Cerebellar nuclear complex (tissue), 1 donor: ENCODE measurements at regions not wholly inside any gene's neighbourhood (a gene's known extent, or its start where the extent isn't known, plus 50 kb on each side); places are given as distances from the start of the nearest gene placed in this dataset.

Experiments used
- DNase-seq, 2 experiments: peaks; one replicate each; lab custom pipeline; 2025; lab: John Stamatoyannopoulos, UW

GRCh38 chr22:22744412-22745224 lies 100.2 kb downstream of the GGTLC2 start:
- DNase-seq, result no peak

GRCh38 chr22:22745225-22746060 lies 101.0 kb downstream of the GGTLC2 start:
- DNase-seq, result no peak

- no peak for DNase-seq
Measured at GRCh38 chr22:22746061-22746962, 101.9 kb downstream of the GGTLC2 start.

- peak; percentile 23 to 66 for DNase-seq
Measured at GRCh38 chr22:22746963-22747933, 102.8 kb downstream of the GGTLC2 start.

- DNase-seq, result no peak
Measured at GRCh38 chr22:22748297-22748743, 103.9 kb downstream of the GGTLC2 start.

- DNase-seq, result peak; percentile 20 to 24
Measured at GRCh38 chr22:22748756-22749155, 104.3 kb downstream of the GGTLC2 start.

- DNase-seq, result no peak
Measured at GRCh38 chr22:22749167-22749758, 104.8 kb downstream of the GGTLC2 start.

GRCh38 chr22:22750335-22751042 lies 106.1 kb downstream of the GGTLC2 start:
- DNase-seq, result no peak

- DNase-seq, result no peak
Measured at GRCh38 chr22:22751043-22751603, 106.7 kb downstream of the GGTLC2 start.

- DNase-seq, result no peak
Measured at GRCh38 chr22:22752199-22752555, 107.8 kb downstream of the GGTLC2 start.

GRCh38 chr22:22752556-22753477 lies 108.4 kb downstream of the GGTLC2 start:
- no peak for DNase-seq

- DNase-seq, result no peak
Measured at GRCh38 chr22:22753526-22754267, 109.3 kb downstream of the GGTLC2 start.

GRCh38 chr22:22754268-22754657 lies 109.8 kb downstream of the GGTLC2 start:
- no peak for DNase-seq

- no peak for DNase-seq
Measured at GRCh38 chr22:22754961-22755777, 110.8 kb downstream of the GGTLC2 start.

- DNase-seq, result no peak
Measured at GRCh38 chr22:22755778-22756100, 111.3 kb downstream of the GGTLC2 start.

- no peak for DNase-seq
Measured at GRCh38 chr22:22756109-22756508, 111.7 kb downstream of the GGTLC2 start.
